Neural cell (in vitro differentiated cells): ENCODE measurements at regions not wholly inside any gene's neighbourhood (a gene's known extent, or its start where the extent isn't known, plus 50 kb on each side); places are given as distances from the start of the nearest gene placed in this dataset.

ENCODE experiments used
- EZH2 ChIP-seq: fragments of 200-600, 300-800 bp; shearing (Covaris generic), sonication (generic); IDR thresholded peaks from 2 replicates; pipeline ENCODE4 v1.6.1; 2014; ENCODE audit warnings: antibody characterized with exemption, low read length, borderline replicate concordance, mild to moderate bottlenecking; ENCODE audit not compliant: insufficient read depth, poor library complexity, severe bottlenecking
- MXI1 ChIP-seq: fragments of 450-650 bp; conservative IDR thresholded peaks from 2 replicates; pipeline ENCODE4 v1.6.1; 2014; ENCODE audit warnings: antibody characterized with exemption, mild to moderate bottlenecking; ENCODE audit not compliant: poor library complexity, severe bottlenecking
- POLR2AphosphoS5 ChIP-seq: IDR thresholded peaks from 2 replicates; pipeline ENCODE4 v1.6.1; 2012
- RAD21 ChIP-seq: fragments of 450-650 bp; conservative IDR thresholded peaks from 2 replicates; pipeline ENCODE4 v1.6.1; 2014; ENCODE audit warnings: antibody characterized with exemption, mild to moderate bottlenecking, moderate library complexity
- TF ChIP-seq, protein P1 (sequence below): IDR thresholded peaks from 2 replicates; pipeline ENCODE4 v1.6.1; 2012; ENCODE audit warnings: borderline replicate concordance
- TF ChIP-seq, protein P2 (sequence below): fragments of 450-650 bp; IDR thresholded peaks from 2 replicates; pipeline ENCODE4 v1.5.1; 2014; ENCODE audit warnings: antibody characterized with exemption, mild to moderate bottlenecking, moderate library complexity; ENCODE audit not compliant: poor library complexity, severe bottlenecking

DNA sequence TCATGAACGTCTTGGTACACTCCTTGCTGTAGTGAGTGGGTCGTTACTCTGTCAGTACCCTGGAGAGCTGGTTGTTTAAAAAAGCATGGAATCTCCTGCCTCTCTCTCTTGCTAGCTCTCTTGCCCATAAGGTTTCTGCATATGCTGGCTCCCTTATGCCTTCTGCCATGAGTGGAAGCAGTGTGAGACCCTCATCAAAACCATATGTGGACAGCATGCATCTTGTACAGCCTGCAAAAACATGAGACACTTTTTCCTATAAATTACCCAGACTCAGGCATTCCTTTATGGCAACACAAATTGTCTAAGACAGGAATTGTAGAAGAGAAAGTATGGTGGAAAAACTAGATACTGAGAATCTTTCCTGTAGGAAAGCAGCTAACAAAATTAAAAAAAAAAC is 516.3 kb downstream of the SLITRK6 start:
- TF ChIP-seq, protein P1, sequence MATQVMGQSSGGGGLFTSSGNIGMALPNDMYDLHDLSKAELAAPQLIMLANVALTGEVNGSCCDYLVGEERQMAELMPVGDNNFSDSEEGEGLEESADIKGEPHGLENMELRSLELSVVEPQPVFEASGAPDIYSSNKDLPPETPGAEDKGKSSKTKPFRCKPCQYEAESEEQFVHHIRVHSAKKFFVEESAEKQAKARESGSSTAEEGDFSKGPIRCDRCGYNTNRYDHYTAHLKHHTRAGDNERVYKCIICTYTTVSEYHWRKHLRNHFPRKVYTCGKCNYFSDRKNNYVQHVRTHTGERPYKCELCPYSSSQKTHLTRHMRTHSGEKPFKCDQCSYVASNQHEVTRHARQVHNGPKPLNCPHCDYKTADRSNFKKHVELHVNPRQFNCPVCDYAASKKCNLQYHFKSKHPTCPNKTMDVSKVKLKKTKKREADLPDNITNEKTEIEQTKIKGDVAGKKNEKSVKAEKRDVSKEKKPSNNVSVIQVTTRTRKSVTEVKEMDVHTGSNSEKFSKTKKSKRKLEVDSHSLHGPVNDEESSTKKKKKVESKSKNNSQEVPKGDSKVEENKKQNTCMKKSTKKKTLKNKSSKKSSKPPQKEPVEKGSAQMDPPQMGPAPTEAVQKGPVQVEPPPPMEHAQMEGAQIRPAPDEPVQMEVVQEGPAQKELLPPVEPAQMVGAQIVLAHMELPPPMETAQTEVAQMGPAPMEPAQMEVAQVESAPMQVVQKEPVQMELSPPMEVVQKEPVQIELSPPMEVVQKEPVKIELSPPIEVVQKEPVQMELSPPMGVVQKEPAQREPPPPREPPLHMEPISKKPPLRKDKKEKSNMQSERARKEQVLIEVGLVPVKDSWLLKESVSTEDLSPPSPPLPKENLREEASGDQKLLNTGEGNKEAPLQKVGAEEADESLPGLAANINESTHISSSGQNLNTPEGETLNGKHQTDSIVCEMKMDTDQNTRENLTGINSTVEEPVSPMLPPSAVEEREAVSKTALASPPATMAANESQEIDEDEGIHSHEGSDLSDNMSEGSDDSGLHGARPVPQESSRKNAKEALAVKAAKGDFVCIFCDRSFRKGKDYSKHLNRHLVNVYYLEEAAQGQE: no peak
- TF ChIP-seq, protein P2, sequence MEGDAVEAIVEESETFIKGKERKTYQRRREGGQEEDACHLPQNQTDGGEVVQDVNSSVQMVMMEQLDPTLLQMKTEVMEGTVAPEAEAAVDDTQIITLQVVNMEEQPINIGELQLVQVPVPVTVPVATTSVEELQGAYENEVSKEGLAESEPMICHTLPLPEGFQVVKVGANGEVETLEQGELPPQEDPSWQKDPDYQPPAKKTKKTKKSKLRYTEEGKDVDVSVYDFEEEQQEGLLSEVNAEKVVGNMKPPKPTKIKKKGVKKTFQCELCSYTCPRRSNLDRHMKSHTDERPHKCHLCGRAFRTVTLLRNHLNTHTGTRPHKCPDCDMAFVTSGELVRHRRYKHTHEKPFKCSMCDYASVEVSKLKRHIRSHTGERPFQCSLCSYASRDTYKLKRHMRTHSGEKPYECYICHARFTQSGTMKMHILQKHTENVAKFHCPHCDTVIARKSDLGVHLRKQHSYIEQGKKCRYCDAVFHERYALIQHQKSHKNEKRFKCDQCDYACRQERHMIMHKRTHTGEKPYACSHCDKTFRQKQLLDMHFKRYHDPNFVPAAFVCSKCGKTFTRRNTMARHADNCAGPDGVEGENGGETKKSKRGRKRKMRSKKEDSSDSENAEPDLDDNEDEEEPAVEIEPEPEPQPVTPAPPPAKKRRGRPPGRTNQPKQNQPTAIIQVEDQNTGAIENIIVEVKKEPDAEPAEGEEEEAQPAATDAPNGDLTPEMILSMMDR: no peak
- TF ChIP-seq MXI1 (no peak), POLR2AphosphoS5 (no peak), RAD21 (no peak), EZH2 (no peak)
